Hematopoietic multipotent progenitor cell treated with erythropoietin and hydrocortisone succinate and interleukin-3 and kit ligand, for 17 days (in vitro differentiated cells): ENCODE measurements at regions not wholly inside any gene's neighbourhood (a gene's known extent, or its start where the extent isn't known, plus 50 kb on each side); places are given as distances from the start of the nearest gene placed in this dataset.
"Not testable (repeated sequence)": the region's sequence is repeated elsewhere in the genome, so short reads cannot be mapped to it uniquely, and the experiment has no call there.

Experiments
- DNase-seq: peaks from one replicate; pipeline ENCODE4 v3.0.0-alpha.2; 2015; ENCODE audit warnings: low spot score

DNA sequence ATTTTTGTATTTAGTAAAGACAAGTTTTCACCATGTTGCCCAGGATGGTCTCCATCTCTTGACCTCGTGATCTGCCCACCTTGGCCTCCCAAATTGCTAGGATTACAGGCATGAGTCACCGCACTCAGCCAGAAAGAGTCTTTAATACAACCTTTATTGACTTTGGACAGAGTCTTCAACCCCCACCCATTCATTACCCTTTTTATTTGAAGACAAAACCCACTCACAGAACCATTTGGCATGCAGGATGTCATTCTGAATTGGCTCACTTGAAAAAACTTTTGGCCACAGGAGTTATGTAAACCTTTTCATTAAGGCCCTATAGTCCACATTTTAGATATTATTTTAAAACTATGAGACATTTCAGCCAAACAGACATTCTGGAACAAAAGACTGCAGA, 217.9 kb upstream of the RND3 start:
- DNase-seq, result no peak

DNA sequence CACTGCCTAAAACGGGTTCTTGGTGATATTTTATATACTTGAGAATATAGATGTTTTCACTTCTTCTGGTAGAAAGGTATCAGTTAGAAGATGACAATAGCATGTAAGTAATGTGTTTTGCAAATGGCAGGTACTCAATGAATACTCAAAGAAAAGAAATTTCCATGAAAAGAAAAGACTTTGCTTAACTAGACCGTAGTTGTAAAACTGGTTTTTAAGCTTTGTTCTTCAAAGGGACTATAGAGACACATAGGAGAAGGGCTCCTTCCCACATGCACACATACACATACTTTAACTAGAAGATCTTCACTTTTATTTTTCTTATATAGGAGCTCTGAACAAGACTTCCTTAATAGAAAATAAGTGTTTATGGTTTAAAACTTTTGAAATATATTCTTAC, 215.3 kb upstream of the RND3 start:
- DNase-seq, result no peak

DNA sequence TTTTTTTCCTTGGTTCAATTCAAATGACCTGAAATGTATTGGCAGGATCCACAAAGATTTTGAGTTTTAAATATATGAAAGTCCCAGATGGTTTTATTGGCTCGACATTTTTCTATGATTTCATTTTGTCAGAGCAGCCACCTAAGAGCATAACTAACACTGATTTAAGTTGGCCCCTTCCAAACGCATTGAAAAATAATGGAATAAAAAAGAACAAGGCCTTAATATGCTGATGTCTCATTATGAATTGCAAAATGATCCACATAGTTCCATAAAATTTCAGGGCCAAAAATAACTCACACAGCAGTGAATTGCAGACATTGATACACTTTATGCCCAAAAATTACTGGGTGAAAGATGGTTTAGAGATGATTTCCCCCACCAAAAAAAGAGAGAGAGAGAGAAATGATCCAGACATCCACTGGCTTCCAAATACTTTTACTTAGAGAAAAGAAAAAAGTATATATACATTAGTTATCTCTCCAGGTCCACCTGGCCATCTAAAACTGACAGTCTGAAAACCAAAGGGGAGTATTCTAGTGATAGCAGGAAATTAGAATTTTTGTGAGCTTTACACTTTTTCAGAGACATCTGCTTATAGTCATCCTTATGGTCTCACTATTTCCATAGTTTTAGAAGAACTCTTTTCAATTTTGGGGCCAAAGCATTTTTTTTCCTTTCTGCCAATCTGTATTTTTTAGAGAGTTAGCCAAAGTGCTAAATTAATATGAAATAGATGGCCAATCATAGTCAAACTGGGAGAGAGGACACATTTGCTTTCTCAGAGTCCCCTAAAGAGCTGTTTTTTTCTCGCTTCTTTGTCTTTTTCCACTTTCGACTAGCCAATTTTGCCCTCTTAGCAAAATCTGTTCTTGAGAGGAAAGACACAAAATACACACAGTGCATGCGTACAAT, 213.5 kb upstream of the RND3 start:
- DNase-seq, result no peak

DNA sequence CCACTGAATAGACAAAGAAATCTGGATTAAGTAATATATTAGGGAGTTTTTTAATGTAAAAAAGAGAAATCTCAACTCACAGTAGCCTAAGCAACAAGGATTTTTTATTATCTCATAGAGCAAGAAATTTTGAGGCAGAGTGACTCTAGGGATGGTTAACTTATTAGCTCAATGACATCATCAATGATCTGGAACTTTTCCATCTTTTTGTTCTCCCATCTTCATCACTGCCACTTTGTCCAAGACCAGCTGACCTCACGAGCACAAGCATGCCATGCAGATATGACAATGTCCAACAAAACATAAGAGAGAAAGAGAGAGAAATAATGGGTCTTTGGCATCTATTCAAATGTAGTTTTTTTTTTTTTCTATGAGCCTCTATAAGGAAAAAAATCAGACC, 211.8 kb upstream of the RND3 start:
- no peak for DNase-seq

DNA sequence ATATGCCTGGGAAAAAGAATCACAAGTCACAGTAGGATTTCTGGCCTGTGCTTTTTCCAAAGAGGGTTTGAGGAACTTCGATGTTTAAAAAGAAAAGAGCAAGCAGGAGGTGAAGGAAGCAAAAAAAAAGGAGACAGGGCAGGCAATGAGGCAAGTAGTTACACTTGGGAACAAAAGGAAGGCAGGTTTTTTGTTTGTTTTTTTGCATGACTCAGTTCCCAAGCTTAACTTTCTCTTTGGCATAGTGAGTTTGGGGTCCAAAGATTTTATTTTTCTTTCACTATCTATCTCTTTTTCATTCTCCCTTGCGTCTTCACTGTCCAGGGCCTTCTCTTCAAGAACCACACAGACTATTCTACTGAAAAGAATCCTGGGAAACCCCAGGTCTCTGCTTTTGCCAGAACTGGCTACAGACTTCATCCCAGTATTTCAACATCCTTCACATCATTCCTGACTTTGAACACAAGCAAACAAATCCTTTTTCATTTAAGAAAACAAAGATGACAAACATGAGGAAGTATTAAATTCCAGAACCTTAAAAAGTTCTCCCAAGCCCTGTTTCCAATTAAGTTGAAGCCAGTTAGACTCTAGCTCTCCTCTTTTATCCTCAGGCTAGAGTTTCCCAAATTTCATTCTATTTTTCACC, 210.7 kb upstream of the RND3 start:
- DNase-seq, result no peak

DNA sequence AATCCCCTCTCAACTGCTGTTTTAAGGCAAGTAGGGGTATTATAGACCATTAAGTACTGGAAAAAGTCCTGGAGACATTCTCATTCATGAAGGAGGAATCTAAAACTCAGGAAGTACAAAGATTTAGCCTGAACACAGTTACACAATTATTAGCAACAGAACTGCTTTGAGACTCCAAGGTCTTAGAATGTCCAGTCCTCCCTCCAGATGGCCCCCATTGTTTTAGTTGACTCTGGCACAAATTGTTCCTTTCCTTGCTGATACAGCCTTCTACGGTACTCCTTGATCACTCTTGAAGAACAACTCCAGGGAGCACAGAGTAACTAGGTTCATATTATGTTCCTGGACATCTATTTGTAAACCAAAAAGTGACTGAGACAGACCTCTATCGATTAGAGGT, 210.1 kb upstream of the RND3 start:
- DNase-seq, result no peak

DNA sequence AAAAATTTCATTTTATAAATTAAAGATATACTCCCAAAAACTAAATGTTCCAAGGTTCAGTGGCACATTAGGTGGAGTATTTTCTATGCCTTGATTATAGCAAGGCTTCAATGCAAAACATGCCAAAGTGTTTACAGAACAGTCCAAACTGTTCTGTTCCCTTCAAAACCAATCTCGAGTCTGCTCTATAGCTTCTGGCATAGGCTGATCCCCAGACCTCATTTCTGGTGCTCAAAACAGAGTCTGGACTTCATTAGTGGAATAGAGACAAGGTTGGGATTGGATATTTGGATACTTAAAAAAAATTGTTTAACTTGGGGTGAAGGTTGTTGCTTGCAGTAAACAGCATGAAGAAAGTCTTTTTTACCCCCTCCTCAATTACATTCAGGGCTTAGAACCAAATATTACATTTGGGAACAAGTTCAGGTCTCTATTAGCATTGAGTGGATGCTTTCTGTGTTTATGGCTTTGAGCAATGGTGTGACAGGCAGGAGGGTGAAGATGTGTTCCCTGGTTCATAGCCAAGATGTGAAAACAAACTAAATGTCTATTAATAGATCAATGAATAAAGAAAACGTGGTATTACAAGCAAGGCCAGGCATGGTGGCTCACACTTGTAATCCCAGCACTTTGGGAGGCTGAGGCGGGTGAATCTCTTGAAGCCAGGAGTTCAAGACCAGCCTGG, 208.1 kb upstream of the RND3 start:
- no peak for DNase-seq

DNA sequence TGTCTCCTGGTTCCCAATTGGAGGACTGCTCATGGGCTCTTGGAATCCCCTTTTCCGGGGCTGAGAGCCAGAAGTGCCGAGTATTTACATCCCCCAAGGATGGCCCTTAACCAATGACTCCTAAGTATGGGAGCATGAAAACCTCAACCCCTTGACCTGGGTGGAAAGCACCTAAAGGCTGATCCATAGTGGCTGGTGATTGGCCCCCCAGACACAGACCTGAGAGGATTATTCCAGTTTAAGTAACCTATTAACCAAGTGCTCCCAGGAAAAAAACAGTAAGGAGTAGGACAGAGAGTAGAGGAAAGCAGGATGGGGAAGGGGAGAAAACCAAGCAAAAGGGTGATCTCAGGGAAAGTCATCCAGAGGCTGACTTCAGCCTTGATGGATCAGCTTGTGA, 206.1 kb upstream of the RND3 start:
- DNase-seq, result no peak

DNA sequence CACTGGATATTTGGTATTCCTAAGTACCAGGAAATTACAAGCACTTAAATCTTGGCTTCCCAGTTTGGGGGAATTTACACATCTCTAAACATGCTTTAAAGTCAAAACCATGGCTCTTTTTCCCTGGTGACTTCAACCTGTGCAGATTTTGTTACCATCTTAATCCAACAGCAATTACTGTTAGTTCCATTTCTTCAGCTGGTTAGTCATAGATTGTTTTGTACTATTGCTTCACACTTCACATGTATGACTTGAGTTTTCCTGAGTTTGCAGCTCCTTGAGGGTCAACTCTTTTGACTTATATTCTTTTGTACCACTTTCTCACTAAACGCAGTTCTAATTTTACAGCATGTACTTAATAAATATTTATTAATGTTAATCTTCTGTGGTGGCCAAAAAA, 203.4 kb upstream of the RND3 start:
- no peak for DNase-seq

DNA sequence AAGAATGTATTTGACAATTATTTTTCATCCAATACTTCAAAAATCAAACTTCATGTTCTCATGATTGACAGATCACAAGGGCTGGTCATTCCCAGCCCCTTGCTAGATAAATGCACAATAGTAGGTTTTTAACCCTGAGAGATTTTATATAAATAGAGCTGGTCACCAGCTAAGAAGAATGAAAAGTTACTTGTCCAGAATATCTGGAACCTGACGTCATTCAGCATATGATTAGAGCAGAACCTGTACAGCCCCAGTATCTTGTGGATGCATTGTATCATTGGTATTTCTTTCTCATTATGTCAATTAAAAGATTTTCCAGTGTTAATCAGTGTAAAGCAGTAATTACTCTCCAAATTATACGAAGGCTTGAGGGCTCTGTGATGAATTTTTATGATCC, 202.8 kb upstream of the RND3 start:
- no peak for DNase-seq

DNA sequence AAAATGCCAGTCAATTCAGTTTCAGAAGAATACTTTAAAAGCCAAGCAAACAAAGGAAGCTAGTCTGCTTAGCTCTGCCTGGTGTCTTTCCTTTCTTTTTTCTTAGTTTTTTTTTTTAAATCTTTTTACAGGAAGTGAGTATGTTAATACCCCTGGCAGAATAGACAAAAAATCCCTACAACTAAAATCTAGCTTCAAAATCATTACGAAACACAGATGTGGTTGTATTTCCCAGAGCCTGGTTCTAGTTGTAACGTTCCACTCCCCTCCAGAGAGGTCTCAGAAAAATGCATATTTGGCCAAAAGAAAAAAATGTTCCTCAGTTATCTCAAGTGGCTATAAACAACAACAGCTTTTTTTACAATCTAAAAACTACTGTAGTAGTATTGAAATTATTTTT, 202.1 kb upstream of the RND3 start:
- DNase-seq, result no peak

DNA sequence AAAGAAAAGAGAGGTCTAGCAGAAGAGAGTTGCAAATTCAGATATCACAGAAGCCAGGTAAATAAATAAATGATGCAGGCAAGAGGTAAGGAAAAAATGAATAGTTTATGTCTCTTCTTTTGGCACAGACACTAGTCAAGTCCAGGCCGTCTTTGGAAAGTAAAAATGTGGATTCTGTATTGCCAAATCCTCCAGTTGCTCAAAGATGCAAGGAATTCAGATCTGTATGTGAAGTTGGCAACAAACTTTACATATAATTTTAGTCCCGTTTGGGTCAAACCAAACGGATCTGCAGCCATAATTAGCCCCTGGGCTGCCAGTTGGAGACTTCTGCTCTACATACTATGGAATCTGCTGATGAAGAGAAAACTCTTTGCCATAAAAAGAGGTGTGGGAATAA, 200.5 kb upstream of the RND3 start:
- DNase-seq, result no peak

DNA sequence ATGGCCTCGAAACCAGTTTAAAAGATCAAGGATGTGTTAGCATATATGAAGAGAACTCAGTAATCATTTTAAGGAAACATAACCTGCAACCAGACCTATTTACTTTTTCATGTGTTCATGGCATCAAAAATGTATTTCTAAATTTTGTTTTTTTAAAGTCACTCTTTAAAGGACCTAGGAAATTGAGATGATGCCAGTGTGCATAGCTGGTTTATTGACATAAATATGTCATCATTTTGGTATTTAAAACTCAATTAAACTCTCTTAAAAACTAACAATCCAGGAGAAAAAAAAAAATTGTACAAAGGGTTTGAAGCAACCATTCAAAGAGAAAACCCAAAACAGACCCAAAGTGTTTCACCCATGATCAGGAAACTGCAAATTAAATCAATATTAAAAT, 198.9 kb upstream of the RND3 start:
- DNase-seq, result no peak

DNA sequence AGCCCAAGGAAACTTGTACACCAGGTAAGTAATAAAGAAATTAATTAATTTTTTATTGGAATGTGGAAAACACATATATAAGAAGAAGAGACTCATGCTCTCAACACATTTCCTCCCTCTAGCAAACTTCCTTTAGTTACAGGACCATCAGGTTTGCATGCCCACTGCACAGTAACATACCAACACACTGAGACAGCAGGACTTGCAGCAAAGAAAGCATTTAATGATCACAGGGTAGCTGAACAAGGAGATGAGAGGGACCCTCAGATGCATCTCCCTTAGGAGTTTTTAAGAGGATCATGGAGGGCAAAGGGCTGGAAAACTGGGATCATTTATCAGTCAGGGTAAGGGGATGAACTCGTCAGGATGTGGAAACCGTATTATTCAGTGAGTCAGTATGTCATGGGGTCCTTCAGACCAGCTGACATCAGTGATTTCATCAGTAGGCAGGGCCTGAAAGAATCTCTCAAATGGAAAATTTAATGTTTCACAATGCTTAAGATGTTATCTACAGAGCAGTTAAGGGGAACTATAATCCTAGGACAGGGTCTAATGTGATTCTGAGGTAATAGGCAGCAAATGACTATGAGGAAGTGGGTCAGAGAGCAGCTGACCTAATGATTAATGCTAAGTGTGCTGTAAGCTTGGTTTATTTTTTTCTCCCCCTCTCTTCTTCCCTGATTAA, 193.8 kb upstream of the RND3 start:
- no peak for DNase-seq

DNA sequence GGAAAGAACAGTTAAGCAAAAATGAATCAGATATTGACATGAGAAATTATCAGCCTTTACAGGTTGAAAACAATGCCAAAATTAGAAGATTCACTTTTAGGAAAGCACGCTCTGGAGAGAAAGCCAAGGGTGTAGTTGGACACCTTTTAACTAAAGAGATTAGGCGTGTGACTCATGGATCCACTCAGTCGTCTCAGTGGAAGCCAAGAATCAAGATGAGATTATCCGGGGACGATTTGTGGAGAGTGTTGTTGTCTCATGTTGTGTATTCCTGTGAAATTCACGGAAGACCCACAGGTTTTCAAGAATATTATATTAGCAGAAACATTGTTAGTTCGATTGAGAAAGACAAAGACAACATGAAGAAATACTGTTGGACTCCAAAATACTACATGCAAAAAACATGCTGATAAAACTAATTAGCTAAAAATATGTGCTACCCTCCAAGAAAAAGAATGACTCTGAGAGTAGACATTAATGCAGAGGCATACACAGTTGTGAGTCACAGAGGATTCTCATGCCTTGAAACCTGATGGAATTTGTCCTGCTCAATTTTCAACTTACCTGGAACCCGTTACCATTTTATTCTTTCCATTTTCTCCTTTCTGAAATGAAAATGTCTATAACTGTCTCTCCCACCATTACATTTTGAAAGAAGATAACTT, 192.1 kb upstream of the RND3 start:
- no peak for DNase-seq

DNA sequence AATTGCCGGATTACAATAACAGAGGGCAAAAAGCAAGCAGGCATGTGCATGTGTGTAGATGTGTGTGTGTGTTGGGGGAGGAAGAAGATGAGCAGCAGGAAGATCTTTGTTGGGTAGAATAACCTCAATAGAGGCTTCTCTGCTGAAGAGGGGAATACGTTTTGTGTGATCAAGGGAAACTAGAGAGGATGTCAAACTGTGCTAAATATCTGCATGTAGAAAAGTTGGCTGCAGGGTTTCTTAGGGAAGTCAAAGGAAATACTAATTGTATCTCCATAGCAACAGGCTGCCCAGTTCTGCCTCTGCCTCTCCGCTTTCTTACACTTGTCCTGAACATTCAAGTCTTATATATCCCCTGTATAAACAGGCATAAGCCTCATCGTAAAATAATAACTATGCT, 190.1 kb upstream of the RND3 start:
- no peak for DNase-seq

DNA sequence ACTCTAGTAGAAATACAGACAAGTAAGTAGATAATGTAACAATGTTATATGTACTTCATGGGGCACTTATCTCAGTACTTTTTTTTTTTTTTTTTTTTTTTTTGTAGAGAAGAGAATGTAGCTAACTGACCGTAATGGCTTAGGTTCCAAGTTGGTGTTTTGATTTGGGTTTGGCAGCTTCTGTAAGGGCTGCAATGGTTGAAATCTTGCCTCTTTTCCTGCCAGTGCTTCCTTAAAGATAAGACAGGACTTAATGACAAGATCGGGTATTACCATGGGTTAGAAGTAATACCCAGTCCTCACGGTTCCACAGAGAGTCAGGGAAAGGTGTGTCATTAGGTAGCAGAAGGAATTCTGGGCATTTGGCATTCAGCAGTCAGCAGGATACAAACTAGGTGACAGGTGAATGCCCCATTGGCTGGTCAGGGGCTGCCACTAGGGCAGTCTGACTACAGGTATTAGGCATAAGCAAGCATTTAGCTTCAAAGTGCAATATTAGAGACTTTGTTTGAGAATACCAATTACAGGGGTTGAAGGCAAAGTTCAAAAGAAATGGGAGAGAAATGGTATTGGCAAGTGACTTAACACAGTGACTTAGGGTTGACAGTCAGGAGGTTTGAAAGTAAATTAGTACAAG, 189.4 kb upstream of the RND3 start:
- no peak for DNase-seq

DNA sequence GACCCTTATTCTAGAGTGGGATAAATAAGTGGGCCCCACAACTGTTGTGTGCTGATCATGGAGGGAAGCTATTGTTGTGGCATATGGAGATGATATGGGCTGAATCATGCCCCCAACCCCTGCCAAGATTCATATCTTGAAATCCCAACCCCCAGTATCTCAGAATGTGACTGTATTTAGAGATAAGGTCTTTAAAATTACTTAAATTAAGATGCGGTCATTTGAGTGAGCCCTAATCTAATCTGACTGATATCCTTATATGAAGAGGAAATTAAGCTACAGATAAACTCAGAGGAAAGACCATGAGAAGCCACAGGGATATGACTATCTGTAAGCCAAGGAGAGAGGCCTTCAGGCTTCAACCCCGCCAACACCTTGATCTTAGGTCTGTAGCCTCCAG, 188.3 kb upstream of the RND3 start:
- DNase-seq, result no peak

DNA sequence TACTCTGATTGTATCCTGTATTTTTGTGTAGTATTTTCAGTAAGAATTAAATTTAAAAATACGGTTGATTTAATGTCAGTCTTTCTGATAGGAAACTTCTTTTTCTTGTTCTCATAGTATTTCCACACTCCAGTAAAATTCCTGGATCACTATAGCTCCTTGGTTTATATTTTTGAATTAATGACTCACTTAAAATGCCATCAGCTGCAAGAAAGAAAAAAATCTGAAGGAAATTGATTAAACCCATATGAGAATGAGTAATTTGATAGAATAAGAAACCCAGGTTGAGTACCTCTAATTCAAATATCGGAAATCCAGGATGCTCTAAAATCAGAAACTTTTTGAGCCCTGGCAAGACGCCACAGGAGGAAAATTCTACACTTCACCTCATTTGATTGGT, 186.8 kb upstream of the RND3 start:
- no peak for DNase-seq

DNA sequence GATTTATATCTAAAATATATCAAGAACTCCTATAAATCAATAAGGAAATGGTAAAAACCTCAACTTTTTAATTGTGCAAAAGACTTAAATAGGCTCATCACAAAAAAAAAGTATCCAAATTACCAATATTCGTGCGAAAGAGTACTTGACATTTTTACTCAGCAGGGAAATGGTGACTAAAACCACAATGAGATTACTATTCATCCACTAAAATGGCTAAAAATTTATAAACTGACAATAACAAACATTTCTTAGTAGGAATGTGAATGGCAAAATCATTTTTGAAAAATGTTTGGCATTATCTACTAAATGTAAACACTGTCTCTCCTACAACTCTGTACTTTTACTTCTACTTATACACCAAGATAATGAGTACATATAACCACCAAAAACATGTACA, 184.8 kb upstream of the RND3 start:
- DNase-seq, result no peak

DNA sequence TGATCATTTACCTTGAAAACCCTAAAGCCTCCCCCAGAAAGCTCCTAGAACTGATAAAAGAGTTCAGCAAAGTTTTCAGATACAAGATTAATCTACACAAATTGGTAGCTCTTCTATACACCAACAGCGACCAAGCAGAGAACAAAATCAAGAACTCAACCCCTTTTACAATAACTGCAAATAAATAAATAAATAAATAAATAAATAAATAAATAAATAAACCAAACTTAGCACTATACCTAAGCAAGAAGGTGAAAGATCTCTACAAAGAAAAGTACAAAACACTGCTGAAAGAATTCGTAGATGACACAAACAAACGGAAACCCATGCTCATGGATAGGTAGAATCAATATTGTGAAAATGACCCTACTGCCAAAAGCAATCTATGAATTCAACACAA, 182.0 kb upstream of the RND3 start:
- DNase-seq, result no peak

DNA sequence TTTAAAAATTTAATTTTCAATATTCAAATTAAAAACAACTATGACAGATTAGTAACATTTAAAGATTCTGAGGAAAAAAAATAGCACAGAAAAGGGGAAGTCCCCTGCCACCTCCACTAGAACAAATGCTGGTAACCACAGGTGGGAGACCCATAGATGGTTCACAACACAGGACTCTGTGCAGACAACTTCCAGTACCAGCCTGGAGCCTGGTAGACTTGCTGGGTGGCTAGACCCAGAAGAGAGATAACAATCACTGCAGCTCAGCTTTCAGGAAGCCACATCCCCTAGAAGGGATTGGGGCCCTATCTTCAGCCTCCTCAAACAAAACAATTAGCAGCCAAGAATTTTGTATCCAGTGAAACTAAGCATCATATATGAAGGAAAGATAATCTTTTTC, 179.6 kb upstream of the RND3 start:
- DNase-seq, result not testable (repeated sequence)
